ENCODE measurements at regions not wholly inside any gene's neighbourhood (a gene's known extent, or its start where the extent isn't known, plus 50 kb on each side); places are given as distances from the start of the nearest gene placed in this dataset.
"Not testable (repeated sequence)": the region's sequence is repeated elsewhere in the genome, so short reads cannot be mapped to it uniquely, and the experiment has no call there.

DNA sequence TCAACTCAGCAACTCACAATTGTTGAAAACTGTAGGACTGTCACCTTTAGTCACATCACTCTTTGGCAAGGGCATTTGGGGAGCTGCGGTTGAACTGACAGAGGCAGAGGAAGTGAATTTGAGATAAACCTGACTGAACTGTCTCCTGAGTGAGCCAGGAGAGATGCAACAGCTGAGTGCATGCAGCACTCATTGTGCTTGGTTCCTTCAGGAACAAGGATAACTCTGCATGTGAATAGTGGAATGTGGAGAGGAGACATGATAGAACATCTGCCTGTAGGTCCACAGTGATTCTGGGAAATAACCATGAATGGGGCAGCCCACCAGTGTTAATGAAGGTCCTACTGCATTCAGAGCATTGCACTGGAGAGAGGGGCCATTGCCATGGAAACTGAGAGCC, 494.7 kb downstream of the STK39 start:
- DNase-seq: no peak

DNA sequence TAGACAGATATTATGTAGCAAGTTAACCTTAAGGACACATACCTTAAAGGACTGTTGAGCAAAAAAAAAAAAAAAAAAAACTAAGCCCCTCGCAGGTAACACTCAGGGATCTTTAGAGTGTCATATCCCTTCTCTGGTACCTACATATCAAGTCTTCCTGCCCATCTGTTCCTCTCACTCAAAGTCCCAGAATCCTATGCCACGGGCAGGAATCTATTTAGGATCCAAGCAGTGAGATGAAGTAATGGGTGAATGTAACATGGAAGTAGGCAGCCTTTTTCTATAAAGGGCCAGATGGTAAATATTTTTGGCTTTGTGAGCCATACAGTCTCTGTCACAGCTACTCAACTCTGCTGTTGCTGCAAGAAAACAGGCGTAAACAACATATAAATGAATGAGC, 496.7 kb downstream of the STK39 start:
- no peak for DNase-seq

DNA sequence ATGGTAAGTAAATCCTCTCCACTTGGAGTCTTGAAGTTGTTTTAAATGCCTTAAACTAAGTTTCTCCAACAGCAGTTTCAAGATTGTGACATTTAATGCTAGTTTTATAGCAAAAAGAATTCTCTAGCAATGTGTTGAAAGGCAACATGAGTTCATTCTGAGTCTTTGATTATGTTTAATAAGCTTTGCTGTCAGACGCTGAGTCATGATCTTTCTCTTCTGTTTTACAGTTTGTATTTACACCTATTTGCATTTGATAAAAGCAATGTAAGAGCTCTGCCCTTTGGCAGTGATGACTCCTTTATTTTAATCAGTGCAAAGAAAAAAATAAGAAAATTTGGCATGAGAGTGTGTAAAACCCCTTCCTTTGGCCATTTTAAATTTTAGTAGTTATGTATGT, 497.7 kb downstream of the STK39 start:
- no peak for DNase-seq

DNA sequence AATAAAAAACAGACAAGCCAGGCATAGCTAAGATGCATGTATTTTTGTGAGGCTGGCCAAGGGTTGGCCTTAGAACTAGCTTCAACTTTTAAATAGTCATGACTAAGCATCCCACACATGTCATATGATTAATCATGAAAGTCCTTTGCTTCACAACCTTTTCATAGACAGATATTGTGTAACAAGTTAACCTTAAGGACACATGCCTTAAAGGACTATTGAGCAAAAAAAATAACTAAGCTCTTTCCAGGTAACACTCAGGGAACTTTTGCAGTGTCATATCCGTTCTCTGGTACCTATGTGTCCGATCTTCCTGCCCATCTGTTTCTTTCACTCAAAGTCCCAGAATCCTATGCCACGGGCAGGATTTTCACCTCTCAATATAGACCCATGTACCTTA, 498.4 kb downstream of the STK39 start:
- DNase-seq: no peak

DNA sequence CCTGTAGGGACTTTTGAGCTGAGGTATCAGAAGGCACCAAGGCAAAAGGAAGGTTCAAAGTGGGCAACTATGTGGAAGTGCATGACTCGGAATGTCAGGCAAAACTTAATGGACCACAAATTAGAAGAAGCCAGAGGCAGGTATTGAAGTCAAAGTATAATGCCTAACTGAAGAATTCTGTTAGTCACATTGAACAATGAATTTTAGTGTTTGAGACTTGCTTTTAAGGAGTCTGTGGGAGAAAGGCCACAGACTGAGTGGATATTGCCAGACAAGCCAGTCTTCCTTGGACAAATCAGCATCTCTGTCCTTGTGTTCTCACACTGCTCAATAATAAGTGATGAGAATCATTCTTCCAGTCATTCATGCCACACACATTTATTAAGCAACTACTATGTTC, 498.9 kb downstream of the STK39 start:
- DNase-seq: no peak

DNA sequence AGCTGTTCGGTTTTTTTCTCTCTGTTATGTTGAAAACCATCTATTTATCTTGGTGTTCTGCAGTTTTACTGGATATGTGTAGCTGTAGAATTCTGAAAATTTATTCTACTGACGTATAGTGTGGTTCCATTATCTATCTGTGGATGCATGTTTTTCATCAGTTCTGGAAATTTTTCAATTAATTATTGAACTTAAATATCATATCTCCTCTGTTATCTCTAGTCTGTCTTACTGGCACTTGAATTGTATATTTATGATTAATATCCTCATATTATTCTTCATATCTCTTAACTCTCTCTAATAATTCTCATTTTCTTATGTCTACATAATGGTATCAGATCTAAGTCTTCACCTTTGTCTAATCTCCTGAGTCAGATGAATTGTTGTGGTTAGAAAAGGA, 501.7 kb downstream of the STK39 start:
- DNase-seq: no peak

DNA sequence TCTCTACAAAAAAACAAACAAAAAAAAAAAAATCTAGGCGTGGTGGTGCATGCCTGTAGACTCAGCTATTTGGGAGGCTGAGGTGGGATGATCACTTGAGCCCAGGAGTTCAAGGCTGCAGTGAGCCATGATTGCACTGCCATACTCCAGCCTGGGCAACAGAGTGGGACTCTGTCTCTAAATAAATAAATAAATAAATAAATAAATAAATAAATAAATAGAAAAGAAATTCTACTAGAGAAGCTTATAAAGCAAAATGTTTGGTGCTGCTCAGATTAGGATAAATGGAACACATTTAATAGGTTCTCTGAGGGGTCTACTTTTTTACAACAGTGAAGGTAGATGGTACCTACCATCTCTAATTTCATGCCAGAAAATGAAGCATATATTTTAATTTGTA, 507.5 kb downstream of the STK39 start:
- DNase-seq: not testable (repeated sequence)

DNA sequence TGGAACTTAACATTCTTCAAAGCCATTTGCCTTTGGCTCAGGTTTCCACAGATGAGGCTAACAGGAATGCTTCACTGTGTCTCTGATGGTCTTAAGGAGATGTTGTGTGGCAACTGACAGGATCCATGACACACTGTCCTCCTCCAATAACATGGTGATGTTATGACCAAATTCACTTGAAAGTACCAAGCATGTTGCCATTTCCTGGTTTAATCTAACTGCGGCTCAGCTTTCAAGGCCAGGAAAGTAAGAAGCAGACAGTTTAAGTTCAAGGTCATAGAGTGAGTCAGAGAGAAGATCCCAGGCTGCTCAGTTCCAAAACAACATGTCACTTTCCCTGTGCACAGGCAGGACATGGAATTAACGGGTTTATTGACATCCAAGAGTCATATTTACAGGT, 513.6 kb downstream of the STK39 start:
- DNase-seq: no peak

DNA sequence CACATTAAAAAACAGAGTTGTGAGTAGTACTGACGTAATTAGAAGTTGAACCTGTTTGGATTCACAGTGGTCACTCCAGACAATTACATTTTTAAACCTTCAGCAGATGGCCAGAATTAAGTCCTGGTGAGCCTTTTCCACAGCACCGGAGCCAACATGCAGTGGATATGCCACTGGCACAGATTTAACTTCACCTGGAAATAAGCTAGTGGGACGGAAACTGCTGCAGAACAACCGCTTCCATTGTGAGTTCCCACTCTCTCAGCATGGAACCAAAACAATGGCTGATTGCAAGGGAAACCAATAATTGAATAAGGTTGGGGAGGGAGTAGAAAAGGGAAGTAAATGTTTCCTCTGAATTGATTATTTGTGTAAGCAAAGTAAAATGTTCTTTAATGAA, 515.1 kb downstream of the STK39 start:
- DNase-seq: no peak

DNA sequence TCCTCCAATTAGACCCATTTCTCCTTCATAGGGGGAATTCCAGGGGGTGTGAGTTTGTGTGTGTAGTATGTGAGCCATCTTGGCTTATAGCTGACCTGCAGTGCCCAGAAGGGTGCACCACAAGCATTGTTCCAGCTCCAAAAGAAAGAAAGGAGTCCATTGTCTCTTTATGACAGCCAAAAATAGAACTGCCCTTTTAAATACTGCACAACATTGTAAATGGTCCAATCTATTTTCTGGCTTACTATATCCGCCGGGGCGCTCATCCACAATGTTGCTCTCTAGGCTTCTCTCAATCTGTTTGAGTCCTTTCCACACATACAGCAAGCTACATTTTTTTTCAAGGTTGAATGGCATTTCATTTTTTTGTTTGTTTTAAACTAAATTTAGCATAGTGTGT, 517.5 kb downstream of the STK39 start:
- peak in 2 of 56 donors; percentile 2 to 8 for DNase-seq

DNA sequence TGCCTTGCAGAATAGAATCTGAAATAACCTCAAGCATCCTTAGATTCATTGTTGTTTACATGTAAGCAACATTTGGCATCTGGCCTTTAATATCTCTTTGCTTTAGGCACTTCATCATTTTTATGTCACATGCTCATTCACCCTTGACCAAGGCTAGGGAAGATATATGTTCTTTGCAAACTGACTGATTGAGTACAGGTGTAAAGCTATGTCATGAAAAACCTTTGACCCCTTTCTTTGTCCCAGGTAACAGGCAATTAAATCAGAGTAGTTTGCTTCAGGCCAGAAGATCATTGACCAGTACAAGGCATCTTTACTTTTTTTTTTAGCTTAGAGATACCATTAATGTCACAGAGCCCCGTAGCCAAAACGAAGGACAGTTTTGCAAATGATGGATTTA, 520.6 kb downstream of the STK39 start:
- no peak for DNase-seq

DNA sequence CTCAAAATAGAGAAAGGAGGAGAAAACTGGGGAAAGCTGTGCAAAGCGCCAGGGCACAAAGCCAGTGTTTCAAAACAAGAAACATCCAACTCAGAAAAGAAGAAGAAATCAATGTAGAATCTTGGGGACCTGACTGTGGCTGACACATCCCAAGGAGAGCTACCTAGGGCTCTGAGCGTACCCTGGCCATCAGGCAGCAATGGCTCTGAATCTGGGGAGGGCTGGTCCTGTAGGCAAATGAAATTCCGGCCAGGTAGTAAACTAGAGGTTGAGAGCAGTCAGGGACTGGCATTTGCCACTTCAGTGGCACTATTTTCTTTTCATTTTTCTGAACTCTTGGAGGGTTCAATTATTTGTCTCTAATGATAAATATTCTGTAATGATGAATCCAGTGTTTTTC, 525.8 kb downstream of the STK39 start:
- DNase-seq: no peak

DNA sequence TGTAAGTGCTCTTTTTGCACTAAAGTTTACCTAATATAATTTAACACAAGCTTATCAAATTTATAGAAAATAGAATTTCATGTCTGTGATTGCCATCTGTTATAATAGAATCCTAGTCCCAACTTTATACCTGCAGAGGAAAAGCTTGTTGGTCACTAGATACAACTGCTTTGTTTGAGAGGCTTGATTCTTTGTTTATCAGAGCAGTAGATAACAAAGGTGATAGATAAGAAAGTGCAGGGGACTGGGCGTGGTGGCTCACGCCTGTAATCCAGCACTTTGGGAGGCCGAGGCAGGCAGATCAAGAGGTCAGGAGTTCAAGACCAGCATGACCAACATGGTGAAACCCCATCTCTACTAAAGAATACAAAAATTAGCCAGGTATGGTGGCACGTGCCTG, 528.0 kb downstream of the STK39 start:
- no peak for DNase-seq

DNA sequence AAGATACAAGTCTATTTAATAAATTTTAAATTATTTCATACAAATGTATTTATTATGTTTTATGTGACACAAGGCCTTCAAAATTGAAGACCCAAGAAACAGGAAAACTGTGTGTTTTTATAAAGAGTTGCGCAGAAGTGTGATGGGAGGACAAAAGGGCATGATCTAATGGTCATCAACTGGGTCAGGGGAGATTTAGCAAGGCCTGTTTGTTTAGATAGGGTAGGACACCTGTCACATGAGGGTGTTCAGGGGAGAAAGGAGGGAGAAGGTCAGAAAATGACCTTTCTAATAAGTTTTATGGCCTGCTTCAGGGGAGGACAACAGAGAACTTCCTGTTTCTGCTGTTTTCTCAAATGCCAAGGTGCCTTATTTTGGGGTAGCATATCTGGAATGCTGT, 528.8 kb downstream of the STK39 start:
- DNase-seq: no peak

DNA sequence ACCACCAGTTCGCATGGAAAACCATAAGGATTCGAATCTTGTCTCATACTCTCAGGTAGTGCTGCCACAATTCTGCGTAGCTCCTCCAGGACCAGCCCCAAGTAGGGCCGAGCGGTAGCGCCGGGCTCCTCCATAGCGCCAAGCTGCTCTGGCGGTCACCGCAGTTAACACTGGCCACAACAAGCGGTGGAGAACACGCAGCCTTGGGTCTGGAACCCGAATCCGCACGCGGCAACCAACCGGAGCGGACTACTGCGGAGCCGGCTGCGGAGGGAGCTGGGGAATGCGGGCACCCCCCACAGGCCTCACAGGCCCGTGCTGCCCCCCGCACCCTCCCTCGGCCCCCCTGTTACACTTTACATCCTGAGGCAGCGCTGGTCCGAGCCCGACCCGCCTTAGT, 531.5 kb downstream of the STK39 start:
- peak in 1 of 56 donors; percentile 1 for DNase-seq

DNA sequence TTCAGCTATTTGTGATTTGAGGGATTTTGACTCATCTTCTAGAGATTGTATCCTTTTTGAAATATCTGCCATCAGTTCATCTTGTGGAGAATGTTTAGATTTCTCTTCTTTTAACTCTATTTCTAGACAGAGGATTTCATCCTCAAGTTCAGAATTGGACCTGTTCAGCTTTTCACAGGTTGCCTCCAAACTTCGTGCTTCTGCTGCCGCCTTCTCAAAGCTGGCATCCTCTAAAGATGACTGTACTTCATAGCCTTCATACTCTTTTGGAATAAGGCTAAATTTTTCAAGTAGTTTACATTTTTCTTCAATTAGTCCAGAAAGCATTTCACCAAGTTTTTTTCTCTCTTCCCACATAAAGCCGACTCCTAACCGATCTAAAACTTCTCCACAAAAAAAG, 531.9 kb downstream of the STK39 start:
- not testable (repeated sequence) for DNase-seq

DNA sequence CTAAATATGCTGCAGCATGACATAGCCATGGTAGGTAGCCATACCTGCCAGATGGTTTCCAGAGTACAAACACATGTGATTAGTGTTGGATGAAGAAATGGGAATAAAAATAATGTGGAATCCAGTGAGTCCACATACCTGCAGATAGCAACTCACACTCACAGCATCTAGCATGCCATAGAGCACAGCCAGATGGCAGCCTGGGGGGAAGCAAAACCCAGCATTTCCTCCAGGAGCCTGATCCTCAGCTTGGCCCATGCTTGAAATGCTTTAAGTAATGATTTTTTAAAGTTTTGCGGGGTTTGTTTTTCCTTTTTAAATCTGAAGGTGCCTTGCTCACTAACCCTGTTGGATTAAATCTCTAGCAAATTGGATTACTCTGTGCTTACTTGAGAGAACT, 535.1 kb downstream of the STK39 start:
- no peak for DNase-seq

DNA sequence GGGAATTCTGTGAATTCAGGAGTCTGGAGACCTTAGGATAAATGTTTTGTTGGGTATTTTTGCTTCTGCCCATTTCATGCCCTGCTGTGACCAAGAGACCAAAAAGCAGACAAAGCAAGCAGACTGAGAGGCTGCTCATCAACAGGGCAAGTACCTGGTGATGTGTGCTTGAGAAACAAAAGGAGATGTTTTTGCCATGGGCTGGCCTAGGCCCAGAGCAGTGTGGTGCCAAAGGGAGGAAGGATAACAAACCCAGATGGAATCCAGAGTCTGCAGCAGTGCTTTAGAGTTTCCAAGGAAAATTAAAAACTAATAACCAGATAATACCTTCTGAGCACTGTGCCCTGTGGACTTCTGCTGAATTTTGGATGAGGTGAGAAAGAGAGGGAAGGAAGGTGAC, 538.4 kb downstream of the STK39 start:
- no peak for DNase-seq

DNA sequence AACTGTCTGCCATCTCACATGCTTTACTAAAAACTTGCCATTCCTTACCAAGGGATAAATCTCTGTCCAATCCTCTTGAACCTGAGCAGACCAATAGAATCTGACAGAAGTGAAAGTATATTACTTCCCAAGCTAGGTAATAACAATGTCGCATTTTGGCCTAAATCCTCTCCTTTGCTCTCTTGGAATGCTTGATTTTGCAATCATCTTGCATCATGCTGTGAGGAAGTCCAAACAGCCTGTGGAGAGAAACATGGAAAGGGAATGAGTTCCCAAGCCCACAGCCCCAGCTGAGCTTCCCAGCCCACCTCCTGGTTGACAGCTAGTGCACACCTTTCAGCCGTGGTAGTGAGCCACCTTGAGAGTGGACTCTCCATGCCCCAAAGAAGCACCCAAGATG, 540.6 kb downstream of the STK39 start:
- DNase-seq: no peak

DNA sequence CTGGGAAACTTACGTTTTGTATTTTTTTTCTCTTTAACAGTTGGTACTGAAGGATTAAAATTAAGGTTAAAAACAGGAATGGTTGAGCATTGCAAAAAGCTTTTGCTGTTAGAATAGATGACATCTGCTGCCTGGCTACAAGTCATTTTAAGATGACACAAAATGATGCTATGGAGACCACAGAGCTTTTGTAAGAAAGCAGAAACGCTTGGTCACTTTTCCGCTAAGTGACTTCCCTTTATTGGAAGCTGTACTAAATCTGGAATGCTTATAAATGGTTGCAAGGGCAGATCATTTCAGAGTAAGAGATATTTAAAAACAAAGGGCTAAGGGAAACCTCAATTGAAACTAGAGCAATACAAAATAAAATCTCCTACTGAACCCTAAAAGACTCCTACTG, 544.0 kb downstream of the STK39 start:
- DNase-seq: no peak

DNA sequence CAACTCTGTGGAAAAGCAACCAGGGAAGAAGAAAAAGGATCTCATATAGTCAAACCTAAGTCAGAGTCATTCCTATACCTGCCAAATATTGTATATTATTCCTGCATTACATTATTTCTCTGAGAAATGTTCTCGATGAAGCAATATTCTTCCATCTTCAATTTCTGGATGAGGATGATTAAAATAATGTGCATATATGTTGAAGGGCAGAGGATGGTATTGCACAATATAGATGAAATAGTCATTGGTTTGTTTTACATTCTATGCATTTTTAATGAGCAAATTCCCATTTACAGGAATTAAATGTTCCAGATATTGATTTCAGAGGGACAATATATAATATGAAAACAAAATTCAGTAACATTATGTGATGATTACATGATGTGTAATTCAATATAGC, 545.2 kb downstream of the STK39 start:
- DNase-seq: no peak

DNA sequence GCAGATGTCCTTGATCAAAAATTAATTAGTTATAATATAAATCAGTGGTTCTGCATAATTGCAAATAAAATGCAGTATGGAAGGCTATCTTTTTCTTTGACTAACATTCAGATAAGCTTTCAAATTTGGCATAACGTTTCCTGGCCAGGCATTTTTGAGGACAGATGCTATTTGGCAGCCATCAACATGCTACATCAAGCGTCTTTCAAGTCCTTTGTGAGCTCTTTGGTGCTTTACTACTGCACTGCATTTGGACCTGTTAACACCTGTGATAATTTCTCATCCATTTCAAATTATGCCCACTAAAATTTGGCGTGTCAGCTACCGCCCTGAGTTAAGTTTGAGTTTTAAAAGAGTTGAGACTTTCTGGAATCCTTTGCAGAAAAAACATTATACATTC, 545.7 kb downstream of the STK39 start:
- no peak for DNase-seq

DNA sequence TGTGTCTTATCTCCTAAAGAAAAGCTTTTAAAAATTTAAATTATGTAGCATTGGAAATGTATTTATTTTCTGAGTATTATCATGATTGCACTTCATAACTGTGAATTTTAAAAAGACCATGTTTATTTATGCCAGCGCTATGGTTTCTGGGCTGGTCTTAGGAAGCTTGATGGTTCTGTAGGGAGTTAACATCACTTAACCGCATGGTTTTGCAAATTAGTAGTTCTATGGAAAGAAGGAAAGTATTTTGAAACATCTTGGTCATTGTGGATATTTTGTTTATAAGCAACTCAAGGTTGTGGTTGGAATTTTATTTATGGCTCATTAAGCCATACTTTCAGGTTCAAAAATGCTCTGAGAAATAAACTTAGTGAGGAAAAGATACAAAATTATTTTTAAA, 549.4 kb downstream of the STK39 start:
- no peak for DNase-seq

DNA sequence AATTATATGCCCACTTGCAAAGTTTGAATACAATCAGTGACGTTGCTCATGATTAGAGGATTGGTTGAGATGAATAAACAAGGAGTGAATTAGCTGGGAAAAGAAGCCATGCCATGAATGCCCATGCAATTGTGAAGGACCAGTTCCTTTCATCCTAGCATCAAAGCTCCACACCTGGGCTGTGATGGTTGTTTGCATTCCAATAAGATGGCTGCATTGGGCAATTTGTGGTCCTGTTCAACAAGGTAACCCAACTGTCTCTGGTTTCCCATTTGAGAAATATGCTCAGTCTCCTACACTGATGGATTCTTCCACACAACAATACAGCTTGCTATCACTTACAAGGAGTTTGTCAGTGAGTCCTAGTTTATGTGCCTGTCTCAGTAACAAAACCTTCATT, 550.2 kb downstream of the STK39 start:
- DNase-seq: no peak

DNA sequence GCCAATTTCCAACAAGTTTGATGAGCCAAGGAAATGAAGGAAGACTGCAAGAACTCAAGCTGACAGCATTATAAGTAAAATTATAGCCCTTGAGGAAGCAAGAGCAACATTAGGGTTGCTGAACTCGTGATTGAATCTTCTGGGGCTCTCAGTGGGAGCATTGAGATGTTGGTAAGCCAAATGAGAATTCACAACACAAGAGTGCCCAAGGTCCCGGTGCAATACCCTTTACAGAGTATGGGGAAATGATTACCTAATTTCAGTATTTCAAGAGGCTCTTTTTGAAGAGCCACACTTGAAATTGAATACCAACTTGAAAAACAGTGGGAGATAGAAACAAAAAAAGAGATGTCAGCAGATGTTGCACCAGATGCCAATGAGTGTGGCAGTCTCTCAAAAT, 554.5 kb downstream of the STK39 start:
- DNase-seq: no peak

Measured in amygdala (tissue), 56 donors.